ENCODE measurements at regions not wholly inside any gene's neighbourhood (a gene's known extent, or its start where the extent isn't known, plus 50 kb on each side); places are given as distances from the start of the nearest gene placed in this dataset.

DNA sequence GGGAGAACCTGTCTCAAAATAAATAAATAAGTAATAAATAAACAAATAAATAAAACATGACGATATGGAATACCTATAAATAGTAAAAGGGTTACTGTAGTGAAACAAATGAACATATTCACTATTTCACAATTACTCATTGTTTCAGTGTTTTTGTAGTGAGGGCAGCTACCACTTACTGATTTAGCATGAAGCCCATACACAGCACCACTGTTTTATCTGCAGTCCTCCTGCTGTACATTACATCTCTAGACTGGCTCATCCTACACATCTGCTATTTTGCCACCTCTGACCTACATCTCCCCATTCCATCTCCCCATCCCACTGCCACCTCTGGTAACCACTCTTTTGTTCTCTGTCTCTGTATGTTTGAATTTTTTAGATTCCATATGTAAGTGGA is 332.7 kb upstream of the SMIM21 start:
- TF ChIP-seq, protein P1, sequence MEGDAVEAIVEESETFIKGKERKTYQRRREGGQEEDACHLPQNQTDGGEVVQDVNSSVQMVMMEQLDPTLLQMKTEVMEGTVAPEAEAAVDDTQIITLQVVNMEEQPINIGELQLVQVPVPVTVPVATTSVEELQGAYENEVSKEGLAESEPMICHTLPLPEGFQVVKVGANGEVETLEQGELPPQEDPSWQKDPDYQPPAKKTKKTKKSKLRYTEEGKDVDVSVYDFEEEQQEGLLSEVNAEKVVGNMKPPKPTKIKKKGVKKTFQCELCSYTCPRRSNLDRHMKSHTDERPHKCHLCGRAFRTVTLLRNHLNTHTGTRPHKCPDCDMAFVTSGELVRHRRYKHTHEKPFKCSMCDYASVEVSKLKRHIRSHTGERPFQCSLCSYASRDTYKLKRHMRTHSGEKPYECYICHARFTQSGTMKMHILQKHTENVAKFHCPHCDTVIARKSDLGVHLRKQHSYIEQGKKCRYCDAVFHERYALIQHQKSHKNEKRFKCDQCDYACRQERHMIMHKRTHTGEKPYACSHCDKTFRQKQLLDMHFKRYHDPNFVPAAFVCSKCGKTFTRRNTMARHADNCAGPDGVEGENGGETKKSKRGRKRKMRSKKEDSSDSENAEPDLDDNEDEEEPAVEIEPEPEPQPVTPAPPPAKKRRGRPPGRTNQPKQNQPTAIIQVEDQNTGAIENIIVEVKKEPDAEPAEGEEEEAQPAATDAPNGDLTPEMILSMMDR (conservative IDR thresholded peaks at IDR 0.05; ENCODE audit: low read length): no peak
- no peak for TF ChIP-seq EZH2phosphoT487 (IDR thresholded peaks at IDR 0.05; ENCODE audit: borderline replicate concordance, low read depth, low read length)
